ENCODE measurements at regions not wholly inside any gene's neighbourhood (a gene's known extent, or its start where the extent isn't known, plus 50 kb on each side); places are given as distances from the start of the nearest gene placed in this dataset.

- DNase-seq: no peak
Observed at GRCh38 chr9:7936996-7937395, 137.4 kb upstream of the DMAC1 start.

GRCh38 chr9:7936163-7936562 is 136.6 kb upstream of the DMAC1 start:
- no peak for DNase-seq

- no peak for DNase-seq
Observed at GRCh38 chr9:7935681-7936080, 136.1 kb upstream of the DMAC1 start.

GRCh38 chr9:7932767-7933166 is 133.2 kb upstream of the DMAC1 start:
- no peak for DNase-seq

GRCh38 chr9:7930613-7931012 is 131.0 kb upstream of the DMAC1 start:
- no peak for DNase-seq

GRCh38 chr9:7921545-7922197 is 122.1 kb upstream of the DMAC1 start:
- no peak for DNase-seq

GRCh38 chr9:7912037-7912535 is 112.5 kb upstream of the DMAC1 start:
- DNase-seq: no peak

GRCh38 chr9:7910426-7911020 is 110.9 kb upstream of the DMAC1 start:
- no peak for DNase-seq

GRCh38 chr9:7909537-7909936 is 110.0 kb upstream of the DMAC1 start:
- no peak for DNase-seq

GRCh38 chr9:7907551-7908337 is 108.2 kb upstream of the DMAC1 start:
- no peak for DNase-seq

- DNase-seq: no peak
Observed at GRCh38 chr9:7906783-7907550, 107.4 kb upstream of the DMAC1 start.

GRCh38 chr9:7901621-7902020 is 102.0 kb upstream of the DMAC1 start:
- DNase-seq: no peak

GRCh38 chr9:7900541-7900940 is 101.0 kb upstream of the DMAC1 start:
- DNase-seq: no peak

- no peak for DNase-seq
Observed at GRCh38 chr9:7899753-7900152, 100.2 kb upstream of the DMAC1 start.

- DNase-seq: no peak
Observed at GRCh38 chr9:7894231-7894630, 94.7 kb upstream of the DMAC1 start.

GRCh38 chr9:7892975-7893374 is 93.4 kb upstream of the DMAC1 start:
- DNase-seq: no peak

- DNase-seq: peak; percentile 22
Observed at GRCh38 chr9:7879551-7880245, 80.1 kb upstream of the DMAC1 start.

- DNase-seq: no peak
Observed at GRCh38 chr9:7871977-7872730, 72.6 kb upstream of the DMAC1 start.

GRCh38 chr9:7869340-7869739 is 69.8 kb upstream of the DMAC1 start:
- no peak for DNase-seq

- DNase-seq: no peak
Observed at GRCh38 chr9:7862170-7862569, 62.6 kb upstream of the DMAC1 start.

- DNase-seq: no peak
Observed at GRCh38 chr9:7861086-7861485, 61.5 kb upstream of the DMAC1 start.

- no peak for DNase-seq
Observed at GRCh38 chr9:7860335-7860709, 60.7 kb upstream of the DMAC1 start.
